ENCODE measurements at regions not wholly inside any gene's neighbourhood (a gene's known extent, or its start where the extent isn't known, plus 50 kb on each side); places are given as distances from the start of the nearest gene placed in this dataset.

DNA sequence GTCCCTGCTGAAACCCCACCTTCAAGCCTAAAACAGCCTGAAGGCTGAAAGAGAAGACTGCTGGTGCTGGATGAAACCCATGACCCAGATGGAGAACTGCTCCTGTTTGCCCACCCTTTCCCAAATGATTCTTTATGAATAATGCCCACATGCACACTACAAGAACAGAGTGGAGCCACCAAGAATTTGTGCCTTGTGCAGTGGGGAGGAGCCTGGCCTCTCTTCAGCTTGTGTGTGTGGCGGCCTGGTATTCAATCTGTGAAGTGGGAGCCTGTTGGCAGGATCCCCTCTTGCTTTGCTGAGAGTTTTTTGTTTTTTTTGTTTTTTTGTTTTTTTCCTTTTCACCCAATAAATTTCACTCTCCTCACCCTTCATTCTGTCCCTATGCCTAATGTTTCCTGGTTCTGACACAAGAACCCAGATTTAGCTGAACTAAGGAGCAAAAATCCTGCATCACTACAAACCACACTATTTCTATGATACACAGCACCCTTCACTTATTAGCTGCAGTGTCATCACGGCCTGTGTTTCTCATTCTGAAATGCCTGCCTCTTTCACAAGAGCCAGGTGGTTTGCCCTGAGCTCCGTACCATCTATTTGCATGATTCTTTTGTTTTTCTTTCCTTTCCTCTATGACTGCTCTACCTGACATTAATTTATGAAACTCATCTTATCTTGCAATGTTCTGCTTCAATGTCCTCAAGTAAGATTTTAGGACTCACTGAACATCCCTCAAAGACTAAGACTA lies 585.5 kb upstream of the ATXN7L3B start (continued):
- TF ChIP-seq, protein P1, sequence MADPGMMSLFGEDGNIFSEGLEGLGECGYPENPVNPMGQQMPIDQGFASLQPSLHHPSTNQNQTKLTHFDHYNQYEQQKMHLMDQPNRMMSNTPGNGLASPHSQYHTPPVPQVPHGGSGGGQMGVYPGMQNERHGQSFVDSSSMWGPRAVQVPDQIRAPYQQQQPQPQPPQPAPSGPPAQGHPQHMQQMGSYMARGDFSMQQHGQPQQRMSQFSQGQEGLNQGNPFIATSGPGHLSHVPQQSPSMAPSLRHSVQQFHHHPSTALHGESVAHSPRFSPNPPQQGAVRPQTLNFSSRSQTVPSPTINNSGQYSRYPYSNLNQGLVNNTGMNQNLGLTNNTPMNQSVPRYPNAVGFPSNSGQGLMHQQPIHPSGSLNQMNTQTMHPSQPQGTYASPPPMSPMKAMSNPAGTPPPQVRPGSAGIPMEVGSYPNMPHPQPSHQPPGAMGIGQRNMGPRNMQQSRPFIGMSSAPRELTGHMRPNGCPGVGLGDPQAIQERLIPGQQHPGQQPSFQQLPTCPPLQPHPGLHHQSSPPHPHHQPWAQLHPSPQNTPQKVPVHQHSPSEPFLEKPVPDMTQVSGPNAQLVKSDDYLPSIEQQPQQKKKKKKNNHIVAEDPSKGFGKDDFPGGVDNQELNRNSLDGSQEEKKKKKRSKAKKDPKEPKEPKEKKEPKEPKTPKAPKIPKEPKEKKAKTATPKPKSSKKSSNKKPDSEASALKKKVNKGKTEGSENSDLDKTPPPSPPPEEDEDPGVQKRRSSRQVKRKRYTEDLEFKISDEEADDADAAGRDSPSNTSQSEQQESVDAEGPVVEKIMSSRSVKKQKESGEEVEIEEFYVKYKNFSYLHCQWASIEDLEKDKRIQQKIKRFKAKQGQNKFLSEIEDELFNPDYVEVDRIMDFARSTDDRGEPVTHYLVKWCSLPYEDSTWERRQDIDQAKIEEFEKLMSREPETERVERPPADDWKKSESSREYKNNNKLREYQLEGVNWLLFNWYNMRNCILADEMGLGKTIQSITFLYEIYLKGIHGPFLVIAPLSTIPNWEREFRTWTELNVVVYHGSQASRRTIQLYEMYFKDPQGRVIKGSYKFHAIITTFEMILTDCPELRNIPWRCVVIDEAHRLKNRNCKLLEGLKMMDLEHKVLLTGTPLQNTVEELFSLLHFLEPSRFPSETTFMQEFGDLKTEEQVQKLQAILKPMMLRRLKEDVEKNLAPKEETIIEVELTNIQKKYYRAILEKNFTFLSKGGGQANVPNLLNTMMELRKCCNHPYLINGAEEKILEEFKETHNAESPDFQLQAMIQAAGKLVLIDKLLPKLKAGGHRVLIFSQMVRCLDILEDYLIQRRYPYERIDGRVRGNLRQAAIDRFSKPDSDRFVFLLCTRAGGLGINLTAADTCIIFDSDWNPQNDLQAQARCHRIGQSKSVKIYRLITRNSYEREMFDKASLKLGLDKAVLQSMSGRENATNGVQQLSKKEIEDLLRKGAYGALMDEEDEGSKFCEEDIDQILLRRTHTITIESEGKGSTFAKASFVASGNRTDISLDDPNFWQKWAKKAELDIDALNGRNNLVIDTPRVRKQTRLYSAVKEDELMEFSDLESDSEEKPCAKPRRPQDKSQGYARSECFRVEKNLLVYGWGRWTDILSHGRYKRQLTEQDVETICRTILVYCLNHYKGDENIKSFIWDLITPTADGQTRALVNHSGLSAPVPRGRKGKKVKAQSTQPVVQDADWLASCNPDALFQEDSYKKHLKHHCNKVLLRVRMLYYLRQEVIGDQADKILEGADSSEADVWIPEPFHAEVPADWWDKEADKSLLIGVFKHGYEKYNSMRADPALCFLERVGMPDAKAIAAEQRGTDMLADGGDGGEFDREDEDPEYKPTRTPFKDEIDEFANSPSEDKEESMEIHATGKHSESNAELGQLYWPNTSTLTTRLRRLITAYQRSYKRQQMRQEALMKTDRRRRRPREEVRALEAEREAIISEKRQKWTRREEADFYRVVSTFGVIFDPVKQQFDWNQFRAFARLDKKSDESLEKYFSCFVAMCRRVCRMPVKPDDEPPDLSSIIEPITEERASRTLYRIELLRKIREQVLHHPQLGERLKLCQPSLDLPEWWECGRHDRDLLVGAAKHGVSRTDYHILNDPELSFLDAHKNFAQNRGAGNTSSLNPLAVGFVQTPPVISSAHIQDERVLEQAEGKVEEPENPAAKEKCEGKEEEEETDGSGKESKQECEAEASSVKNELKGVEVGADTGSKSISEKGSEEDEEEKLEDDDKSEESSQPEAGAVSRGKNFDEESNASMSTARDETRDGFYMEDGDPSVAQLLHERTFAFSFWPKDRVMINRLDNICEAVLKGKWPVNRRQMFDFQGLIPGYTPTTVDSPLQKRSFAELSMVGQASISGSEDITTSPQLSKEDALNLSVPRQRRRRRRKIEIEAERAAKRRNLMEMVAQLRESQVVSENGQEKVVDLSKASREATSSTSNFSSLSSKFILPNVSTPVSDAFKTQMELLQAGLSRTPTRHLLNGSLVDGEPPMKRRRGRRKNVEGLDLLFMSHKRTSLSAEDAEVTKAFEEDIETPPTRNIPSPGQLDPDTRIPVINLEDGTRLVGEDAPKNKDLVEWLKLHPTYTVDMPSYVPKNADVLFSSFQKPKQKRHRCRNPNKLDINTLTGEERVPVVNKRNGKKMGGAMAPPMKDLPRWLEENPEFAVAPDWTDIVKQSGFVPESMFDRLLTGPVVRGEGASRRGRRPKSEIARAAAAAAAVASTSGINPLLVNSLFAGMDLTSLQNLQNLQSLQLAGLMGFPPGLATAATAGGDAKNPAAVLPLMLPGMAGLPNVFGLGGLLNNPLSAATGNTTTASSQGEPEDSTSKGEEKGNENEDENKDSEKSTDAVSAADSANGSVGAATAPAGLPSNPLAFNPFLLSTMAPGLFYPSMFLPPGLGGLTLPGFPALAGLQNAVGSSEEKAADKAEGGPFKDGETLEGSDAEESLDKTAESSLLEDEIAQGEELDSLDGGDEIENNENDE (IDR thresholded peaks at IDR 0.05; ENCODE audit: insufficient replicate concordance, low read length), result no peak
- TF ChIP-seq SIN3A (conservative IDR thresholded peaks at IDR 0.05 in 1 of 2, IDR thresholded peaks at IDR 0.05 in 1 of 2; ENCODE audit: low read depth in 1 of 2, low read length in 2 of 2), result no peak

Data from H1 (cell line).